Lower leg skin (tissue), 3 donors: ENCODE measurements at regions not wholly inside any gene's neighbourhood (a gene's known extent, or its start where the extent isn't known, plus 50 kb on each side); places are given as distances from the start of the nearest gene placed in this dataset.

Experiments
- CTCF ChIP-seq, 3 donors: fragments of 450-650 bp; IDR thresholded peaks; one replicate each; pipeline ENCODE4 v1.5.1; 2016; ENCODE audit warnings: antibody characterized with exemption in 3 of 3, mild to moderate bottlenecking in 3 of 3, moderate library complexity in 2 of 3
- POLR2A ChIP-seq, 2 donors: fragments of 450-650 bp; IDR thresholded peaks; one replicate each; pipeline ENCODE4 v1.6.1; 2016 to 2017; ENCODE audit warnings: antibody characterized with exemption in 2 of 2, mild to moderate bottlenecking in 1 of 2, moderate library complexity in 1 of 2

- TF ChIP-seq CTCF (IDR thresholded peaks at IDR 0.05) (no peak), POLR2A (IDR thresholded peaks at IDR 0.05) (no peak)
These were observed 461.4 kb downstream of the MID1IP1 start for GRCh38 chrX:39262641-39263040.
